Mammary epithelial cell (primary cell): ENCODE measurements at regions not wholly inside any gene's neighbourhood (a gene's known extent, or its start where the extent isn't known, plus 50 kb on each side); places are given as distances from the start of the nearest gene placed in this dataset.

Experiments
- CTCF ChIP-seq, 2 donors: IDR thresholded peaks in 1 of 2; conservative IDR thresholded peaks in 1 of 2; 2 replicates each; pipeline ENCODE4 v1.5.1; 2011 to 2012; ENCODE audit warnings: inconsistent platforms in 2 of 2, low read length in 2 of 2, mild to moderate bottlenecking in 2 of 2, control low read depth in 1 of 2, low read depth in 1 of 2; ENCODE audit not compliant: insufficient read depth in 1 of 2; ENCODE audit errors: extremely low read depth in 1 of 2
- EZH2 ChIP-seq: IDR thresholded peaks from 2 replicates; pipeline ENCODE4 v1.6.1; 2012; ENCODE audit warnings: low read length, inconsistent platforms, borderline replicate concordance

GRCh38 chr2:204220896-204221295 is 284.3 kb downstream of the ICOS start:
- TF ChIP-seq CTCF (conservative IDR thresholded peaks at IDR 0.05 in 1 of 2, IDR thresholded peaks at IDR 0.05 in 1 of 2; ENCODE audit: extremely low read depth in 1 of 2, insufficient read depth in 1 of 2, low read depth in 1 of 2, low read length in 2 of 2) (no peak), EZH2 (no peak)
